BJ (cell line): ENCODE measurements at regions not wholly inside any gene's neighbourhood (a gene's known extent, or its start where the extent isn't known, plus 50 kb on each side); places are given as distances from the start of the nearest gene placed in this dataset.

Source experiments
- CTCF ChIA-PET: fragments of 350-600 bp; formaldehyde crosslinking; extraction: SDS; loops from one replicate; lab custom pipeline; 2021; ENCODE audit warnings: antibody characterized with exemption, inconsistent platforms; lab: Yijun Ruan, JAX
- POLR2A ChIA-PET: fragments of 300-600 bp; sonication (Branson Sonifier 250); formaldehyde crosslinking; extraction: SDS; loops from one replicate; lab custom pipeline; 2021; ENCODE audit warnings: antibody characterized with exemption; lab: Charles Lee
- DNase-seq: peaks from one replicate; pipeline ENCODE4 v3.0.0-alpha.2; 2011; ENCODE audit warnings: low read depth
- H3K27me3 ChIP-seq: 2 replicates; pipeline ENCODE4 v1.6.0; 2011; ENCODE audit warnings: low read length; ENCODE audit not compliant: control insufficient read depth, insufficient read depth
- H3K36me3 ChIP-seq: 2 replicates; pipeline ENCODE4 v1.5.1; 2011; ENCODE audit warnings: low read length; ENCODE audit not compliant: control insufficient read depth, insufficient read depth
- H3K4me3 ChIP-seq: 2 replicates; pipeline ENCODE4 v1.5.1; 2011; ENCODE audit warnings: low read depth, mild to moderate bottlenecking, control low read depth, low read length
- CTCF ChIP-seq: IDR thresholded peaks from 2 replicates; pipeline ENCODE4 v1.5.1; 2011; ENCODE audit warnings: low read depth, mild to moderate bottlenecking, control low read depth, inconsistent platforms, low read length, moderate library complexity; ENCODE audit not compliant: insufficient read depth

GRCh38 chr13:60318186-60318585, 78.8 kb upstream of the TDRD3 start:
- no peak for TF ChIP-seq CTCF
- CTCF ChIA-PET, result interaction anchor here (1.0 to 1.4 kb wide), 2 partner anchors 10 to 17 kb away, joined by 3 to 5 read pairs; no protein-coding TSS in a partner anchor
- no peak for DNase-seq
- Histone ChIP-seq H3K27me3 (no peaks in the 10 kb centered on the region), H3K4me3 (no peak overlapping the region), H3K36me3 (no peaks in the 10 kb centered on the region)
- POLR2A ChIA-PET, result no interaction called here

GRCh38 chr13:60324131-60324530, 72.9 kb upstream of the TDRD3 start:
- CTCF ChIA-PET, result interaction anchor here (1.3 kb wide), 1 partner anchor 12 kb away, joined by 3 read pairs; no protein-coding TSS in a partner anchor
- DNase-seq, result no peak
- H3K27me3 ChIP-seq, result no peaks in the 10 kb centered on the region
- POLR2A ChIA-PET, result no interaction called here
- no peaks in the 10 kb centered on the region for H3K36me3 ChIP-seq
- no peak overlapping the region for H3K4me3 ChIP-seq
- no peak for TF ChIP-seq CTCF

GRCh38 chr13:60326273-60326672, 70.7 kb upstream of the TDRD3 start:
- ChIA-PET CTCF (interaction anchor here (0.8 to 1.6 kb wide), 2 partner anchors 10 to 13 kb away, joined by 3 to 4 read pairs; no protein-coding TSS in a partner anchor), POLR2A (no interaction called here)
- Histone ChIP-seq H3K36me3 (no peaks in the 10 kb centered on the region), H3K27me3 (no peaks in the 10 kb centered on the region), H3K4me3 (no peak overlapping the region)
- TF ChIP-seq CTCF, result no peak
- DNase-seq, result no peak

- no peak overlapping the region for H3K4me3 ChIP-seq
- POLR2A ChIA-PET, result interaction anchor here (0.6 kb wide), 1 partner anchor 553 kb away, joined by 3 read pairs; no protein-coding TSS in a partner anchor
- DNase-seq, result no peak
- CTCF ChIA-PET, result interaction anchor here (1.0 to 2.0 kb wide), 2 partner anchors 9 kb away, joined by 3 to 5 read pairs; no protein-coding TSS in a partner anchor
- H3K36me3 ChIP-seq, result no peaks in the 10 kb centered on the region
- no peak for TF ChIP-seq CTCF
- H3K27me3 ChIP-seq, result 0 out of 2 replicates have a peak, but pooled peaks cover 1% of the 10 kb centered on the region
Observed at GRCh38 chr13:60327511-60327910, 69.5 kb upstream of the TDRD3 start.

- CTCF ChIA-PET, result interaction anchor here (1.0 to 2.0 kb wide), 2 partner anchors 8 to 10 kb away, joined by 3 to 5 read pairs; no protein-coding TSS in a partner anchor
- POLR2A ChIA-PET, result interaction anchor here (0.6 kb wide), 1 partner anchor 554 kb away, joined by 3 read pairs; no protein-coding TSS in a partner anchor
- no peak for TF ChIP-seq CTCF
- Histone ChIP-seq H3K27me3 (0 out of 2 replicates have a peak, but pooled peaks cover 1% of the 10 kb centered on the region), H3K36me3 (no peaks in the 10 kb centered on the region), H3K4me3 (no peak overlapping the region)
- no peak for DNase-seq
Observed at GRCh38 chr13:60328073-60328472, 68.9 kb upstream of the TDRD3 start.
